SK-N-MC (cell line): ENCODE measurements at regions not wholly inside any gene's neighbourhood (a gene's known extent, or its start where the extent isn't known, plus 50 kb on each side); places are given as distances from the start of the nearest gene placed in this dataset.

ENCODE experiments used
- EZH2 ChIP-seq: fragments of 200-600 bp; sonication (generic); IDR thresholded peaks from one replicate; pipeline ENCODE4 v1.6.1; 2017; ENCODE audit warnings: antibody characterized with exemption
- FOXP2 ChIP-seq: optimal IDR thresholded peaks from 2 replicates; pipeline ENCODE3; 2011; ENCODE audit warnings: mild to moderate bottlenecking, moderate library complexity; ENCODE audit not compliant: insufficient read depth; ENCODE audit errors: extremely low read length, control extremely low read depth
- POLR2AphosphoS5 ChIP-seq: IDR thresholded peaks from 2 replicates; pipeline ENCODE4 v1.6.1; 2012; ENCODE audit warnings: mild to moderate bottlenecking, low read depth, low read length, borderline replicate concordance

- TF ChIP-seq POLR2AphosphoS5 (no peak), EZH2 (no peak), FOXP2 (no peak)
Measured at GRCh38 chr4:163913571-163913970, 419.1 kb downstream of the TMA16 start.
